IMR-90 (cell line): ENCODE measurements at regions not wholly inside any gene's neighbourhood (a gene's known extent, or its start where the extent isn't known, plus 50 kb on each side); places are given as distances from the start of the nearest gene placed in this dataset.

Experiments
- ATAC-seq: fragments of 200-7000 bp; cut with Tn5 transposase; 2 replicates; pipeline ENCODE4 v1.9.1; 2020; ENCODE audit warnings: low read depth, mild to moderate bottlenecking, moderate library complexity
- BruUV-seq: library from RNA; stranded (reverse); fragments of 400-500 nt; replicated peaks from 2 replicates; lab custom pipeline; 2021; lab: Mats Ljungman, UMichigan
- CTCF ChIA-PET: fragments of 300-600 bp; formaldehyde crosslinking; extraction: SDS; loops from one replicate; lab custom pipeline; 2021; ENCODE audit warnings: antibody characterized with exemption; lab: Yijun Ruan, JAX
- POLR2A ChIA-PET: fragments of 300-600 bp; sonication (Branson Sonifier 250); formaldehyde crosslinking; loops from one replicate; lab custom pipeline; 2022; ENCODE audit warnings: antibody characterized with exemption; ENCODE audit not compliant: unreplicated experiment; lab: Charles Lee
- DNase-seq: peaks from one replicate; pipeline ENCODE4 v3.0.0; 2013
- H2AFZ ChIP-seq: replicated peaks from 2 replicates; pipeline ENCODE3; 2013; ENCODE audit warnings: low read length, mild to moderate bottlenecking; ENCODE audit not compliant: poor library complexity
- H2AK5ac ChIP-seq: 2 replicates; pipeline ENCODE4 v1.6.1; 2013; ENCODE audit warnings: low read depth, low read length, inconsistent platforms
- H2AK9ac ChIP-seq: replicated peaks from 2 replicates; pipeline ENCODE3; 2013; ENCODE audit warnings: mild to moderate bottlenecking, low read depth, low read length, moderate library complexity; ENCODE audit not compliant: poor library complexity
- H2BK120ac ChIP-seq: 2 replicates; pipeline ENCODE4 v1.6.1; 2013; ENCODE audit warnings: low read depth, low read length, inconsistent platforms
- H2BK15ac ChIP-seq: 3 replicates; pipeline ENCODE4 v1.6.1; 2013; ENCODE audit warnings: low read depth, low read length, inconsistent platforms
- H2BK20ac ChIP-seq: 2 replicates; pipeline ENCODE4 v1.6.1; 2013; ENCODE audit warnings: low read depth, mild to moderate bottlenecking, inconsistent platforms, low read length, moderate library complexity
- H2BK5ac ChIP-seq: 2 replicates; pipeline ENCODE4 v1.6.1; 2013; ENCODE audit warnings: mild to moderate bottlenecking, low read depth, low read length, inconsistent platforms; ENCODE audit not compliant: poor library complexity, severe bottlenecking
- H3K14ac ChIP-seq: replicated peaks from 2 replicates; pipeline ENCODE4 v1.6.1; 2013; ENCODE audit warnings: low read depth, low read length, inconsistent platforms
- H3K18ac ChIP-seq: 2 replicates; pipeline ENCODE4 v1.6.1; 2013; ENCODE audit warnings: low read depth, low read length, control low read depth
- H3K23ac ChIP-seq: 2 replicates; pipeline ENCODE4 v1.6.1; 2013; ENCODE audit warnings: low read depth, low read length, inconsistent platforms
- H3K27ac ChIP-seq: 2 replicates; pipeline ENCODE4 v1.5.1; 2013; ENCODE audit warnings: mild to moderate bottlenecking, control low read depth, low read length; ENCODE audit not compliant: insufficient read depth
- H3K27me3 ChIP-seq: 2 replicates; pipeline ENCODE4 v1.6.1; 2013; ENCODE audit warnings: low read length; ENCODE audit not compliant: control insufficient read depth, insufficient read depth
- H3K36me3 ChIP-seq: 2 replicates; pipeline ENCODE4 v1.6.1; 2013; ENCODE audit warnings: low read length, mixed read lengths; ENCODE audit not compliant: control insufficient read depth, insufficient read depth
- H3K4ac ChIP-seq: 2 replicates; pipeline ENCODE4 v1.6.1; 2013; ENCODE audit warnings: low read depth, low read length, inconsistent platforms
- H3K4me1 ChIP-seq: 2 replicates; pipeline ENCODE4 v1.6.1; 2013; ENCODE audit warnings: low read length, mixed read lengths; ENCODE audit not compliant: control insufficient read depth, insufficient read depth
- H3K4me2 ChIP-seq: 2 replicates; pipeline ENCODE4 v1.6.1; 2013; ENCODE audit warnings: low read depth, mild to moderate bottlenecking, control low read depth, low read length, moderate library complexity
- H3K4me3 ChIP-seq: 2 replicates; pipeline ENCODE4 v1.5.1; 2013; ENCODE audit warnings: low read depth, mild to moderate bottlenecking, control low read depth, low read length, moderate library complexity; ENCODE audit not compliant: insufficient read depth
- H3K56ac ChIP-seq: 2 replicates; pipeline ENCODE4 v1.6.1; 2013; ENCODE audit warnings: low read length, inconsistent platforms; ENCODE audit not compliant: insufficient read depth; ENCODE audit errors: extremely low read depth
- H3K79me1 ChIP-seq, 2 experiments: 2 replicates each; pipeline ENCODE4 v1.6.1; 2013; ENCODE audit warnings: low read length in 2 of 2, inconsistent platforms in 1 of 2, low read depth in 1 of 2
- H3K9ac ChIP-seq: 2 replicates; pipeline ENCODE4 v1.6.1; 2013; ENCODE audit warnings: low read depth, low read length, control low read depth
- H3K9me1 ChIP-seq: 2 replicates; pipeline ENCODE4 v1.6.1; 2013; ENCODE audit warnings: low read length, inconsistent platforms; ENCODE audit not compliant: insufficient read depth
- H3K9me3 ChIP-seq: 2 replicates; pipeline ENCODE4 v1.6.1; 2013; ENCODE audit warnings: low read length; ENCODE audit not compliant: control insufficient read depth, insufficient read depth
- H4K20me1 ChIP-seq: 2 replicates; pipeline ENCODE4 v1.6.1; 2013; ENCODE audit warnings: low read length, inconsistent platforms; ENCODE audit not compliant: insufficient read depth
- H4K5ac ChIP-seq: 2 replicates; pipeline ENCODE4 v1.6.1; 2013; ENCODE audit warnings: mild to moderate bottlenecking, low read depth, low read length, control low read depth
- H4K8ac ChIP-seq, 2 experiments: 2 replicates each; pipeline ENCODE4 v1.6.1; 2013; ENCODE audit warnings: low read depth in 2 of 2, low read length in 2 of 2, control low read depth in 1 of 2, inconsistent platforms in 1 of 2
- H4K91ac ChIP-seq: 2 replicates; pipeline ENCODE4 v1.6.1; 2013; ENCODE audit warnings: low read depth, low read length, inconsistent platforms; ENCODE audit not compliant: insufficient read depth
- BHLHE40 ChIP-seq: fragments of 150-350 bp; IDR thresholded peaks from 2 replicates; pipeline ENCODE4 v1.6.1; 2016; ENCODE audit warnings: mild to moderate bottlenecking, low read depth, low read length
- CHD1 ChIP-seq: IDR thresholded peaks from 2 replicates; pipeline ENCODE4 v1.6.1; 2012; ENCODE audit warnings: low read depth, low read length, improper control_type of control experiment
- ELK1 ChIP-seq: fragments of 150-350 bp; IDR thresholded peaks from 2 replicates; pipeline ENCODE4 v1.6.1; 2016; ENCODE audit warnings: low read depth, mild to moderate bottlenecking, low read length, moderate library complexity, borderline replicate concordance
- MAZ ChIP-seq: IDR thresholded peaks from 2 replicates; pipeline ENCODE4 v1.6.1; 2012; ENCODE audit warnings: low read depth, mild to moderate bottlenecking, low read length, improper control_type of control experiment, moderate library complexity, borderline replicate concordance
- MXI1 ChIP-seq: IDR thresholded peaks from 2 replicates; pipeline ENCODE4 v1.6.1; 2012; ENCODE audit warnings: low read depth, mild to moderate bottlenecking, low read length, moderate library complexity, borderline replicate concordance
- NFE2L2 ChIP-seq: fragments of 150-350 bp; IDR thresholded peaks from 2 replicates; pipeline ENCODE4 v1.6.1; 2016; ENCODE audit warnings: low read depth, mild to moderate bottlenecking, low read length
- RAD21 ChIP-seq: IDR thresholded peaks from 2 replicates; pipeline ENCODE4 v1.6.1; 2012; ENCODE audit warnings: low read length, improper control_type of control experiment
- RCOR1 ChIP-seq: IDR thresholded peaks from 2 replicates; pipeline ENCODE4 v1.6.1; 2012; ENCODE audit warnings: mild to moderate bottlenecking, low read length, improper control_type of control experiment; ENCODE audit not compliant: insufficient replicate concordance
- SMC3 ChIP-seq: fragments of 150-350 bp; IDR thresholded peaks from 2 replicates; pipeline ENCODE4 v1.6.1; 2016; ENCODE audit warnings: low read depth, mild to moderate bottlenecking, antibody characterized with exemption, low read length, moderate library complexity
- USF2 ChIP-seq: fragments of 150-350 bp; IDR thresholded peaks from 2 replicates; pipeline ENCODE4 v1.6.1; 2017; ENCODE audit warnings: mild to moderate bottlenecking, antibody characterized with exemption, low read length, low read depth
- WGBS, 2 experiments: methylation state at CpG; one replicate each; pipeline versions ENCODE4 v1.1.5 to v1.1.7; 2013; ENCODE audit warnings: missing lambda C conversion rate in 2 of 2; ENCODE audit not compliant: insufficient read length in 1 of 2; ENCODE audit errors: extremely low coverage in 2 of 2; 5-methylcytosine and 5-hydroxymethylcytosine counted together
- dilution Hi-C: fragments of 300-500 bp; cut with HindIII; formaldehyde crosslinking; loops from one replicate; pipeline ENCODE4 v1.14.3; 2018; ENCODE audit warnings: low sequenced_read_pairs; ENCODE audit not compliant: unreplicated experiment
- in situ Hi-C: fragments of 300-500 bp; cut with MboI; formaldehyde crosslinking; loops from 3 replicates; pipeline ENCODE4 v1.14.3; 2019; ENCODE audit warnings: low sequenced_read_pairs, inconsistent platforms, mixed read lengths
- intact Hi-C: fragments of 100-400 bp; cut with micrococcal nuclease; formaldehyde crosslinking; loops from 2 replicates; pipeline ENCODE4 v1.10.0; 2022

- no CpG with 5 or more reads among the region's 3 CpGs for WGBS, 2 experiments
- no peak overlapping the region for H2AK5ac ChIP-seq
- dilution Hi-C loops: no loop called here
- H3K9me1 ChIP-seq: no peaks in the 10 kb centered on the region
- no peak overlapping the region for H2BK15ac ChIP-seq
- no peak overlapping the region for H2AFZ ChIP-seq
- H2AK9ac ChIP-seq: no peak overlapping the region
- H3K56ac ChIP-seq: no peak overlapping the region
- no peak overlapping the region for H4K5ac ChIP-seq
- H3K27ac ChIP-seq: no peak overlapping the region
- no peak overlapping the region for H4K8ac ChIP-seq
- ChIA-PET CTCF (no interaction called here), POLR2A (no interaction called here)
- no peak overlapping the region for H2BK120ac ChIP-seq
- no peaks in the 10 kb centered on the region for H4K20me1 ChIP-seq
- no peaks in the 10 kb centered on the region for H3K36me3 ChIP-seq
- intact Hi-C loops: no loop called here
- no peak overlapping the region for H4K91ac ChIP-seq
- no peak overlapping the region for H2BK5ac ChIP-seq
- H3K23ac ChIP-seq: no peak overlapping the region
- H3K14ac ChIP-seq: no peak overlapping the region
- H3K4me1 ChIP-seq: no peaks in the 10 kb centered on the region
- no peaks in the 10 kb centered on the region for H3K27me3 ChIP-seq
- no peak overlapping the region for H3K4me2 ChIP-seq
- no peak overlapping the region for H3K18ac ChIP-seq
- in situ Hi-C loops: no loop called here
- no peak for DNase-seq
- H3K9me3 ChIP-seq: no peaks in the 10 kb centered on the region
- no peaks in the 10 kb centered on the region for H3K79me1 ChIP-seq
- H3K9ac ChIP-seq: no peak overlapping the region
- no peak overlapping the region for H2BK20ac ChIP-seq
- TF ChIP-seq NFE2L2: no peak
- no peak for TF ChIP-seq USF2
- no peak for TF ChIP-seq CHD1
- TF ChIP-seq RAD21: no peak
- TF ChIP-seq MXI1: no peak
- TF ChIP-seq BHLHE40: no peak
- TF ChIP-seq SMC3: no peak
- TF ChIP-seq ELK1: no peak
- no peak for TF ChIP-seq RCOR1
- no peak for TF ChIP-seq MAZ
- H3K4me3 ChIP-seq: no peak overlapping the region
- no TSS peak for BruUV-seq
- no peak overlapping the region for H3K4ac ChIP-seq
- no peak for ATAC-seq
Measured at GRCh38 chr2:144673456-144673855, 153.5 kb upstream of the ZEB2 start.
